ENCODE measurements at regions not wholly inside any gene's neighbourhood (a gene's known extent, or its start where the extent isn't known, plus 50 kb on each side); places are given as distances from the start of the nearest gene placed in this dataset.

DNA sequence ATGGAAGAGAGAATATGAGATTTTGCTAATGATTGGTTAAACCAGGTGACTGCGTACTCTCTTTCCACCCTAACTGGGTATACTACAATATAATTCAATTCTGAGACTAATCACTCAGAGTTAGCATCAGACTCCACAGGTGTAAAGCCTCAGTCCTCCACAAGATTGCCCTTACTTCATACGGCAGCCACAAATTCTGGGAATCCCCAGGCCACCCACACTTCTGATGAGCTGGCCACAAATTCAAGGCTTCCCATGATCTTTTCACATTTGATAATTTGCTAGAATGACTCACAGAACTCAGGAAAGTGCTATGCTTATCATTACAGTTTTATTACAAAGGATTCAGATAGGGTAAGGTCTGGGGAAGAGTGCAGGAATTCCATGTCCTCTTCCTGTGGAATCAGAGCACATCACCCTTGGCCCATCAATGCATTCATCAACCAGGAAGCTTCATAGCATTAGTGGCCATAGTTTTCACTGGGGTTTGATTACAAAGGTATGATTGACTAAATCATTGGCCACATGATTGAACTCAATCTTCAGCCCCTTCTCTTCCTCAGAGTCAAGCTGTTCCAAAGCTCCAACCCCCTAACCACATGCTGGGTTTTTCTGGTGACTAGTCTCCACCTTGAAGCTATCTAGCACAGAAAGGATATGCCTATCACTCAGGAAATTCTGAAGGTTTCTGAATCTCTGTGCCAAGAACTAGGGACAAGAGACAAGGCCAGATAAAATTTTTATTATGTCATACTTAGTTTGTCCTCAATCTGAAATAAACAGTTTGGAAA lies 131.7 kb downstream of the HHIPL2 start:
- no peak for DNase-seq (ENCODE audit: low spot score)
- TF ChIP-seq, protein P1, sequence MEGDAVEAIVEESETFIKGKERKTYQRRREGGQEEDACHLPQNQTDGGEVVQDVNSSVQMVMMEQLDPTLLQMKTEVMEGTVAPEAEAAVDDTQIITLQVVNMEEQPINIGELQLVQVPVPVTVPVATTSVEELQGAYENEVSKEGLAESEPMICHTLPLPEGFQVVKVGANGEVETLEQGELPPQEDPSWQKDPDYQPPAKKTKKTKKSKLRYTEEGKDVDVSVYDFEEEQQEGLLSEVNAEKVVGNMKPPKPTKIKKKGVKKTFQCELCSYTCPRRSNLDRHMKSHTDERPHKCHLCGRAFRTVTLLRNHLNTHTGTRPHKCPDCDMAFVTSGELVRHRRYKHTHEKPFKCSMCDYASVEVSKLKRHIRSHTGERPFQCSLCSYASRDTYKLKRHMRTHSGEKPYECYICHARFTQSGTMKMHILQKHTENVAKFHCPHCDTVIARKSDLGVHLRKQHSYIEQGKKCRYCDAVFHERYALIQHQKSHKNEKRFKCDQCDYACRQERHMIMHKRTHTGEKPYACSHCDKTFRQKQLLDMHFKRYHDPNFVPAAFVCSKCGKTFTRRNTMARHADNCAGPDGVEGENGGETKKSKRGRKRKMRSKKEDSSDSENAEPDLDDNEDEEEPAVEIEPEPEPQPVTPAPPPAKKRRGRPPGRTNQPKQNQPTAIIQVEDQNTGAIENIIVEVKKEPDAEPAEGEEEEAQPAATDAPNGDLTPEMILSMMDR (IDR thresholded peaks at IDR 0.05; ENCODE audit: extremely low read depth, missing control alignments), result no peak

DNA sequence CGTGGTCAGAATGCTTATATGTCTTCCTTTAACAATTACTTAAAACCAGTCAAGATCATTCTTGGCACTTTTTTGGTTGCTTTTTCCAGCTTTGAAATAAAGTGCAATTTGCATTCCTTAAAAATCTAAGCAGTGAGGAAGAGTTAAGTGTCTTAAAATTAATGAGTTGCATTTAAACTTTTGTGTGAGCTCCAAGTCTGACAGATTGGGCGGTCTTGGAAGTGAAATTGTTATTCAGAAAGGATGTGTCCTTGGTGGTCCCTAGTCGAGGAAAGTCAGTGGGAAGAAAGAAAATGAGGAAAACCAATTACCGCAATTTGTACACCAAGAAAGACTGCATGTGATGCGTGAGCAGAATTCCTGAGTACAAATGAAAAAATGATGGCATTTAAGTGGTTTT lies 132.5 kb downstream of the HHIPL2 start:
- TF ChIP-seq, protein P1 (IDR thresholded peaks at IDR 0.05; ENCODE audit: extremely low read depth, missing control alignments), result no peak
- DNase-seq (ENCODE audit: low spot score), result no peak

DNA sequence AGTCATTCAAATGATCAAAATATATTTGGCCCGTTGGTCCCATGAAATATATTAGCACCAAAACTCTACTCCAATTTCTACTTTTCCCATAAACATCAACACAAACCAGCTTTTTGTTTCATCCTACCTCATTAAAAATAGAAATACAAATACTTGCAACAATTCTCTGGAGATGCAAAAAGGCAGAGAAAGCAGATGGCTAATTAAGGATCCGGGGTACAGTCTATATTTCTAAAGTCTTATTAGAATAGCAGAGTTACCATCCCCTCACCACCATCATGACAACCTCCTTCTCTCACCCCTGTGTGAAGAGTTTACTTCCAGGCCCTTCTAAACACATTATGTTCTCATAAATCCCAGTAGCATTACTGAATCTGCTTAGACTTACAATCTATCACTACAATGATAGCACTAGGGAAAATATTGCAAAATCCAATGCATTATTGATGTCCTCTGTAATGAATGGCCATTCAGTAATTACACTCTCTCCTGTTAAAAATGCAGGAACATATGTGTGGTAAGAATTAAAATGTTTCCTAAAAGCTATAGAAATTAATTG lies 133.8 kb downstream of the HHIPL2 start:
- DNase-seq (ENCODE audit: low spot score), result no peak
- TF ChIP-seq, protein P1 (IDR thresholded peaks at IDR 0.05; ENCODE audit: extremely low read depth, missing control alignments), result no peak

DNA sequence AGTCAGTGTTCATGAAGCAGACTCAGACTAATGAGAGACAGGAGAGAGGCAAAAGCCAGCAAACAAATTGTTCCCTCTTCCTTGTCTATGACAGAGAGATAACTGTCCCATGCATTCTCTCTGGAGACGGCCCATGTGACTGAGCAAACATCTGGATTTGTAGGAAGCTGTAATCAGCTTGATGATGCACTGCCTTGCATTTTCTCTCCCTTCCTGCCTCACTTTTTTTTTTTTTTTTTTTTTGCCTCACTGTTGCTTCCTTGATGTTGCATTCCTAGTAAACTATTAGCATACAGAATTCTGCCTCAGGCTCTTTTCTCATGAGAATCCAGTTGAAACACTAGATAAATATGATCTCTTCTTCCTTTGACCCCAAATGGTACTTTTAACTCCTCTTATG lies 134.5 kb downstream of the HHIPL2 start:
- TF ChIP-seq, protein P1 (IDR thresholded peaks at IDR 0.05; ENCODE audit: extremely low read depth, missing control alignments), result no peak
- no peak for DNase-seq (ENCODE audit: low spot score)

DNA sequence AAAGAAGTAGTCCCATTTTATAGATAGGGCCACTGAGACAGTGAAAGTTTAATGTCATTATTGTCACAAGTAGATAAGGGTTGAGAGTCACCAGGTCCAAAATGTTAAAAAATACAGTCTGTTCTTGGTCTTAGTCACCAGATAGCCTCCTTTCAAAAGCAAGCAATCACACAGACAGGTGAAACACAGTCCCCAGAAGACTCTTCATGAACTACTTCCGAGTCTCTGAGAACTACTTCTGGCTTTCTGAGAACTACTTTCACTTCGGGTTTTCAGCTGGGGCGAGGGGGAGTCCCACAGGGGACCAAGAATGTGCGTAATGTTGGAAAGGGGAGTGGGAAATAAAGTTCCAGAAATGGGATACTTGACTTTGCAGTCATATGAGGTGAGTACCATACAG lies 143.2 kb downstream of the HHIPL2 start:
- TF ChIP-seq, protein P1 (IDR thresholded peaks at IDR 0.05; ENCODE audit: extremely low read depth, missing control alignments), result no peak

DNA sequence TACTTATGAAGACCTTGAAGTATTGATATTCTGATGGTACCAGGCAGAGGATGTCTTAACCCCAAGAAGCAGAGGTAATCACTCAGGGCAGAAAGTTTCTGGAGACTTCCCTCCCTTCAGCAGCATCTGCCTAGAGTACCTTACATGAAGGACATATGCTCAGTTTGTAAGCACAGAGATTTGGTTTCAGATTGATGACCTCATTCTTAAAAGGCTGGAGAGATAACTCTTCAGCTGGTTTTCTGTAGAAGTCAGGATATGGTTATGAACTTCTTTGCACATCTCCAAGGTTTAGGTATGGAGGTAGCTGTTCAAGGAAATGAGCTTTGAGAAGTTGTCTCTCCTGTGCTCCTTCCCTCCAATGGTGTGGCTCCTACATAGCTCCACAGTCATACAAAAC lies 148.7 kb downstream of the HHIPL2 start:
- DNase-seq (ENCODE audit: low spot score), result no peak
- TF ChIP-seq, protein P1 (IDR thresholded peaks at IDR 0.05; ENCODE audit: extremely low read depth, missing control alignments), result no peak

More for the DNA sequence above, 143.2 kb downstream of the HHIPL2 start:
- peak; percentile 22 for DNase-seq (ENCODE audit: low spot score)

DNA sequence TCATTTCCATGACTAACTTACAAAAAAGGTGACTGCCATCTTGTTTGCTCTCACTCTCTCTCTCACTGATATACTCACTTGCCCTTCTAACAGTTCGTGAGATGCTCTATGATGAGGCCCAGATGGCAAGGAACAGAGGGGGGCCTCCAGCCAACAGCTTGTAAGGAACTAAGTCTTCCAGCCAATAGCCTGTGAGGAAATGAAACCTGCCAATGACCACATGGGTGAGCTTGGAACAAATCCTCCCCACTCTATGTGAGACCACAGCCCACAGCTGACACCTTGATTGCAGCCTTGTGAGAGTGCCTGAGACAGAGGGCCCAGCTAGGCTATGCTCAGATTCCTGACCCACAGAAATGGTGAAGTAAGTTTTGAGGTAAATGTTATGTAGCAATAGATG lies 153.7 kb downstream of the HHIPL2 start:
- TF ChIP-seq, protein P1 (IDR thresholded peaks at IDR 0.05; ENCODE audit: extremely low read depth, missing control alignments), result no peak
- no peak for DNase-seq (ENCODE audit: low spot score)

Measured in GM20000 (cell line).